ENCODE measurements at regions not wholly inside any gene's neighbourhood (a gene's known extent, or its start where the extent isn't known, plus 50 kb on each side); places are given as distances from the start of the nearest gene placed in this dataset.

- DNase-seq: no peak
Measured at GRCh38 chr2:145038041-145038525, 518.2 kb upstream of the ZEB2 start.

GRCh38 chr2:145036421-145037011 lies 516.6 kb upstream of the ZEB2 start:
- no peak for DNase-seq

GRCh38 chr2:145034511-145034910 lies 514.6 kb upstream of the ZEB2 start:
- DNase-seq: no peak

GRCh38 chr2:145033438-145033837 lies 513.5 kb upstream of the ZEB2 start:
- DNase-seq: no peak

- no peak for DNase-seq
Measured at GRCh38 chr2:145032791-145033190, 512.9 kb upstream of the ZEB2 start.

GRCh38 chr2:145029873-145030272 lies 510.0 kb upstream of the ZEB2 start:
- DNase-seq: no peak

- DNase-seq: no peak
Measured at GRCh38 chr2:145029081-145029480, 509.2 kb upstream of the ZEB2 start.

GRCh38 chr2:145028101-145028920 lies 508.4 kb upstream of the ZEB2 start:
- DNase-seq: no peak

GRCh38 chr2:145026456-145027455 lies 506.8 kb upstream of the ZEB2 start:
- no peak for DNase-seq

- DNase-seq: no peak
Measured at GRCh38 chr2:145025382-145025781, 505.5 kb upstream of the ZEB2 start.

- no peak for DNase-seq
Measured at GRCh38 chr2:145023334-145023934, 503.5 kb upstream of the ZEB2 start.

- DNase-seq: no peak
Measured at GRCh38 chr2:145022666-145023333, 502.9 kb upstream of the ZEB2 start.

- no peak for DNase-seq
Measured at GRCh38 chr2:145021962-145022665, 502.2 kb upstream of the ZEB2 start.

GRCh38 chr2:145020694-145021093 lies 500.8 kb upstream of the ZEB2 start:
- DNase-seq: no peak

- no peak for DNase-seq
Measured at GRCh38 chr2:145020139-145020538, 500.2 kb upstream of the ZEB2 start.

- no peak for DNase-seq
Measured at GRCh38 chr2:145018502-145018901, 498.6 kb upstream of the ZEB2 start.

- no peak for DNase-seq
Measured at GRCh38 chr2:145017149-145017548, 497.2 kb upstream of the ZEB2 start.

- DNase-seq: no peak
Measured at GRCh38 chr2:145016711-145017110, 496.8 kb upstream of the ZEB2 start.

GRCh38 chr2:145015561-145015960 lies 495.6 kb upstream of the ZEB2 start:
- DNase-seq: no peak

GRCh38 chr2:145012806-145013205 lies 492.9 kb upstream of the ZEB2 start:
- no peak for DNase-seq

- DNase-seq: no peak
Measured at GRCh38 chr2:145012214-145012670, 492.3 kb upstream of the ZEB2 start.
